NCI-H128 (cell line): ENCODE measurements at regions not wholly inside any gene's neighbourhood (a gene's known extent, or its start where the extent isn't known, plus 50 kb on each side); places are given as distances from the start of the nearest gene placed in this dataset.
"Not testable (repeated sequence)": the region's sequence is repeated elsewhere in the genome, so short reads cannot be mapped to it uniquely, and the experiment has no call there.

Experiments
- DNase-seq: peaks from one replicate; lab custom pipeline; 2025; ENCODE audit not compliant: unreplicated experiment; lab: John Stamatoyannopoulos, UW

DNA sequence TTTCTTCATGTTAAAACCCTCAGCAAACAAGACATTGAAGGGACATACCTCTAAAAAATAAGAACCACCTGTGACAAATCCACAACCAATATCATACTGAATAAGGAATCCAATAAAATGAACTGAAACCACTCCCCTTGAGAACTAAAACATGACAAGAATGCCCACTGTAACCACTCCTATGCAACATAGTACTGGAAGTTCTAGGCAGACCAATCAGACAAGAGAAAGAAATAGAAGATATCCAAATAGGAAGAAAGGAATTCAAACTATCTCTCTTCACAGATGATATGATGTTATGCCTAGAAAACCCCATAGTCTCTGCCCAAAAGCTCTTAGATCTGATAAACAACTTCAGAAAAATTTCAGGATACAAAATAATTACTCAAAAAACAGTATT, 887.7 kb upstream of the CDH18 start:
- DNase-seq: not testable (repeated sequence)

DNA sequence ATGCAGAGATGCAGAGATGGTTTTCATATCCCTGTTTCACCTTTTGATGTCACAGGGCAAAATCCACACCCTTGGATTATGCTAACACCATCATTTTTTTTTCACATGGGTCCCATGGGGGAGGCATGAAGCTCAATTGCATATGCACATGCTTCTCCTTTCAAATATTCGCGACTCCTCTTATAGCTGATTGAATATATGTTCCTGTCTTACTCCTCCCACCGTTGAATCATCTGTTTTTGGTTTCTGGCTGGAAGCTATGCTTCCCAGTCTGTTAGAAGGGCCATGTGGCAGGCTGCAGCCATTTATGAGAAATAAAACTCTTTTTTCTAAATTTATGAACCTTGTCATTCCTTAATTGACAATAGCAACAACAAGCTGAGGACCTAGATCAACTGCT, 877.9 kb upstream of the CDH18 start:
- DNase-seq: not testable (repeated sequence)

DNA sequence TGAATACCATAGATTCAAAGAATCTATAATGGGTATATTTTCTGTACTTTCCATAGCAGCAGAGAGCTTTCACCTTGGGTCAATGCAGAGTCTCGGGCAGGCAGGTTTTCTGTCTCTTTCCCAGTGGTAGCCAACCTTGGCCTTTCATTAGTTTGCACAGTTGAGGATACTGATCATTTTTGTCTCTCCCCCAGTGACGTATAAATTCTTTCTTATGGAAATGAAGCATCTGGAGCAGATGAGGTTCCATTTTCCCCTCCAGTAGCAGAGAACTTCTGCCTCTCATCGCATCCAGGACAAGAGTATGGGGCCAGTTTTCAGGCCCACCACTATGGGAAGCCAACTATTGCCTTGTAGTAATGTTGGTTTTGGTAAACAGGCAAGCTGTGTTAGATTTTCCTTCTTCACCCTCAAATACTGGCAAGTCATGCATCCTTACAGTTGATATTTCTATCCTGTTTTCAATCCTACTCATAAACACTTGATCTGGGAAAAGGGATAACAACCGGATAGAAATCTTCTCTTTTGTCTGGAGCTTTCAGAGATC, 845.2 kb upstream of the CDH18 start:
- no peak for DNase-seq

- no peak for DNase-seq
Observed at GRCh38 chr5:20832204-20833080, 844.4 kb upstream of the CDH18 start.

DNA sequence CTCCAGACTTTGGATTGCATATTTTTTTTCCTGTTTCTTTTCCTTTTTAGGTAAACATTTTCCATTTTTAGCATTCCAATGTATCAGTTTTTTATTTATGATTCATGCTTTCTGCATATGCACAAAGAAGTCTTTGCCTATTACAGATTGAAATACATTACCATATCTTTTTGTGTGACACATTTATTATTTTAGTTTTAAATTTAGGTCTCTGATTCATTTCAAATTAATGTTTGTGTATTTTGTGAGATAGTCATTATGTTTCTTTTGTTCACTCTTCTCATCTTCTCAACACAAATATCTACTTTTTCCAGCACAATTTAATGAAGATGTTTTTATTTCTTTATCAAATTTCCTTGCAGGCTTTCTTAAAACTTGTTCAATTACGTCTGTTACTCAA, 838.0 kb upstream of the CDH18 start:
- DNase-seq: not testable (repeated sequence)

GRCh38 chr5:20797216-20797615, 809.2 kb upstream of the CDH18 start:
- not testable (repeated sequence) for DNase-seq

DNA sequence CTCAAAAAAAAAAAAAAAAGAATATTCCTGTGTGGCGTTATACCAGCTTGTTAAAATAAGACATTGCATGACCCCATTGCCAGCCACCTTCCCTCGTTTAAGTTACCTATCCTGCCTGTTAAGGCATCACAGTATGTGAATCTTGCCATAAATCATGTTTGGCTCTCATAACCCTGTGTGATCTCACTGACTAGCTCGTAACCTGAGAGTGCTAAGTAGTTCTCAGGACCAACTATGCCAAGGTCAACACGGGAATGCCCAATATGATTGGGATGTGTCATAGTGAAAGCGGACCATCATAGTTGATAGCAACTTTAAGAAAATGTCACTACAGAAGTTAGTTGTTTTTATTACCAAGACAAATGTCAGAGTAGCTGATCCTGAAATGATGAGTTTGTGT, 796.8 kb upstream of the CDH18 start:
- DNase-seq: not testable (repeated sequence)

GRCh38 chr5:20783484-20783883, 795.5 kb upstream of the CDH18 start:
- DNase-seq: not testable (repeated sequence)

- not testable (repeated sequence) for DNase-seq
Observed at GRCh38 chr5:20771338-20771737, 783.3 kb upstream of the CDH18 start.

GRCh38 chr5:20765074-20765473, 777.1 kb upstream of the CDH18 start:
- DNase-seq: not testable (repeated sequence)

DNA sequence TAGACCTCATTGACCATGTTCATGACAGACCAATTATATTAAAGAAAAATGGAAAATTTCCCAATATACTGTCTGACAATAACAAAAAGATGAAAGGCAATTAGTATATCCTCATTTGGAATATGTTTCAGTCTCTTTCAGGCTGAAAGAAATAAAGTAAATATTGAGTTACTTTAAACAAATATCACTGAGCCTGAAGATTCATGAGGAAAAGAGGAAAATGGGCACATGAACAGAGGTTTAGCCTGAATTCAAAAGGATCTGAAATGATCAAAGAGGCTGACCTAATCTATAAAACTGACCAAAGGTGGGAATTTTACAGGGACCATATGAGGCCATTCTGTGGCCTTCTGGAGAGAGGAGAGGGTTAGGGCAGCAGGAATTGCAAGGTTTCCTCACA, 771.5 kb upstream of the CDH18 start:
- not testable (repeated sequence) for DNase-seq

- not testable (repeated sequence) for DNase-seq
Observed at GRCh38 chr5:20752179-20752578, 764.2 kb upstream of the CDH18 start.

DNA sequence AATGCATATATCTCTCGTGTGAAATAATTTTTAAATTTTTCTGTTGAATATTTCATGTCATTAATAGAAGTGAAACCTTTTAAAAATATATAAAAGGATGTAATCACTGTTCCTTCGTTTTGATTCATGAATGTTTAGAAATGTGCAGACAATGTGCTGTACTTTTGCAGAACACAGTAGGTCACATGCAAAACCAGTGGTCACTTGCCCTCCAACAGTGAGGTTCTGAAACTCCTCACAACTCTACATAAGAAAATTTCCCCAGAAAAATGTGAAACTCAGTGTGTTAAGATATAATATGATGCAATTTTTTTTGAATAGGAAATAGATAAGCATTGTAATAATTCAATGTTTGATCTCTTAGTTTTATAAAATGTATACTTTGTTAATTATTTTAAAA, 747.7 kb upstream of the CDH18 start:
- not testable (repeated sequence) for DNase-seq

GRCh38 chr5:20732223-20732622, 744.2 kb upstream of the CDH18 start:
- not testable (repeated sequence) for DNase-seq

DNA sequence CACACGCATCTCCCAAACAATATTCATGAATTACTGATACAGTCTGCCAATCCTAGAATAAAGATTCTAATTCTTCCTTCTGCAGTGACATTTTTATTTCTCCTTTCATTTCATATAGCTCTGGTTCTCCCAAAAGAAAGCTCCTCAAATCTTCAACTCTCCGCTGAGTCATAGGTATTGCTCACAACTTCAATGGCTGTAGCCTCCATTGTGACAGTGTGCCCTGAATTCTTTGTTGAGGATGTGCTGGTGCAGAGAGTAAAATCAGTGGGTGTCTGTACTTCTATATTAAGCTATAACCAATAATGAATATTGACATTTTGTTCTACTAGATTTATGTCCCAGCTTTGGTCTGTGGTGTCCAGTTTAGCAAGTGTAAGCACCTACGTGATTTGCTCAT, 733.3 kb upstream of the CDH18 start:
- not testable (repeated sequence) for DNase-seq

DNA sequence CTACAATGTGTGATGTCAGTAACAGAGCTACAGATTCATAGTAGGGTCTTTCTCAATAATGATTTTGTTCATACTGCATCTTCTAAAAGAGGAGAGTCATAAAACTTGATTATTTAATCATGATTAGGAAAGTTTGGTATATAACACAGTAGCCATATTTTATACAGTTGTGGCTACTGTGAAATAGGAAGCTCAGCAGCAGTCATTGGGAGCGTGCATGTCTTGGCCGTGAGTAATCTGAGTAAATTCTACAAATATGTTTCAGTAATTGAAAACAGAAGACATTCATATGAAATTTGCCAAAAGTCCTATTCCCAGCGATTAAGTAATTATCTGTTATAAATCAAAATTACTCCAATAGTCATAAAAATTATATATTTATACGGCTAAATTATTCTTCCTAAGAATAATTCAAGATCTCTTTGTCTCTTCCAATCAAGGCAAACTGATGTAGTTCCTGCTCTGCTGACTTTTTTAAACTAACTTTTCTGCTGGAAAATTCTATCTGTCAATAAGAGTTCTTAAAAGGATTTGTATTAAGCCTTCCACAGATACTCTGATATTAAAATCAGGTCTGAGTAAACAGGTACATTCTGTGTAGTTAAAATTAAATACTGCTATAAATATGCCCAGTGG, 723.6 kb upstream of the CDH18 start:
- not testable (repeated sequence) for DNase-seq

- DNase-seq: not testable (repeated sequence)
Observed at GRCh38 chr5:20707634-20708033, 719.6 kb upstream of the CDH18 start.

DNA sequence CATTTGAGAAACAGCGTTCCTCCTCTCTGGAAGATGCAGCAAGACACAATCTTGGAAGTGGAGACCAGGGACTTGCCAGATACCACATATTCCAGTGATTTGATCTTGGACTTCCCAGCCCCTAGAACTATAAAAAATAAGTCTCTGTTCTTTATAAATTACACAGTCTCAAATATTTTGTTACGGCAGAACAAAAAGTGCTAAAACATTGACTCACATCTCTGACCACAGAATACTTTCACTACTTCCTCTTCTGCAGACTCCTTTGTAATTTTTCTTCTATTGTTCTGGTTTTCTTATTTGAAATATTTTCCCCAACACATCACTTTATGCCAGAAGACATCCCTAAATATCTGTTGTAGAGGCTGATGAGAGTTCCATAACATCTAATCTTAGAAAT, 706.1 kb upstream of the CDH18 start:
- DNase-seq: no peak

- no peak for DNase-seq
Observed at GRCh38 chr5:20692913-20693312, 704.9 kb upstream of the CDH18 start.

- no peak for DNase-seq
Observed at GRCh38 chr5:20683241-20683940, 695.4 kb upstream of the CDH18 start.

GRCh38 chr5:20680718-20681302, 692.8 kb upstream of the CDH18 start:
- DNase-seq: no peak
